Mononuclear cell (primary cell): ENCODE measurements at regions not wholly inside any gene's neighbourhood (a gene's known extent, or its start where the extent isn't known, plus 50 kb on each side); places are given as distances from the start of the nearest gene placed in this dataset.
"Not testable (repeated sequence)": the region's sequence is repeated elsewhere in the genome, so short reads cannot be mapped to it uniquely, and the experiment has no call there.

Experiments used
- H3K27me3 ChIP-seq: 2 replicates; pipeline ENCODE4 v1.6.0; 2011; ENCODE audit warnings: low read length, control low read depth; ENCODE audit not compliant: insufficient read depth
- H3K4me1 ChIP-seq: 2 replicates; pipeline ENCODE4 v1.5.1; 2011; ENCODE audit warnings: mild to moderate bottlenecking, low read length, control low read depth; ENCODE audit not compliant: insufficient read depth
- H3K4me3 ChIP-seq: 2 replicates; pipeline ENCODE4 v1.5.1; 2011; ENCODE audit warnings: mild to moderate bottlenecking, low read length, moderate library complexity
- H3K9me3 ChIP-seq: 2 replicates; pipeline ENCODE4 v1.5.1; 2011; ENCODE audit warnings: low read depth, mild to moderate bottlenecking, control low read depth, low read length

DNA sequence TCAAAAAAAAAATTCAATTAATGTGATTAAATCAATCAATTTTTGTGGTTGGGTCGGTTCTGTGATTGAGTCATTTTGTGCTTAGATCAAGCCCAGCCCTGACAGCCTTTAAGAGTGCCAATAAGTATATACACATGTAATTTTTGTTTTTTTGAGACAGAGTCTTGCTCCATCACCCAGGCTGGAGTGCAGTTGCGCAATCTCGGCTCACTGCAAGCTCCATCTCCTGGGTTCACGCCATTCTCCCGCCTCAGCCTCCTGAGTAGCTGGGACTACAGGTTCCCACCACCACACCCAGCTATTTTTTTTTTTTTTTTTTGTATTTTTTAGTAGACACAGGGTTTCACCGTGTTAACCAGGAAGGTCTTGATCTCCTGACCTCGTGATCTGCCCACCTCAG is 887.1 kb upstream of the ZNF722 start:
- H3K4me1 ChIP-seq, H3K4me3 ChIP-seq, H3K9me3 ChIP-seq, H3K27me3 ChIP-seq: not testable (repeated sequence)

DNA sequence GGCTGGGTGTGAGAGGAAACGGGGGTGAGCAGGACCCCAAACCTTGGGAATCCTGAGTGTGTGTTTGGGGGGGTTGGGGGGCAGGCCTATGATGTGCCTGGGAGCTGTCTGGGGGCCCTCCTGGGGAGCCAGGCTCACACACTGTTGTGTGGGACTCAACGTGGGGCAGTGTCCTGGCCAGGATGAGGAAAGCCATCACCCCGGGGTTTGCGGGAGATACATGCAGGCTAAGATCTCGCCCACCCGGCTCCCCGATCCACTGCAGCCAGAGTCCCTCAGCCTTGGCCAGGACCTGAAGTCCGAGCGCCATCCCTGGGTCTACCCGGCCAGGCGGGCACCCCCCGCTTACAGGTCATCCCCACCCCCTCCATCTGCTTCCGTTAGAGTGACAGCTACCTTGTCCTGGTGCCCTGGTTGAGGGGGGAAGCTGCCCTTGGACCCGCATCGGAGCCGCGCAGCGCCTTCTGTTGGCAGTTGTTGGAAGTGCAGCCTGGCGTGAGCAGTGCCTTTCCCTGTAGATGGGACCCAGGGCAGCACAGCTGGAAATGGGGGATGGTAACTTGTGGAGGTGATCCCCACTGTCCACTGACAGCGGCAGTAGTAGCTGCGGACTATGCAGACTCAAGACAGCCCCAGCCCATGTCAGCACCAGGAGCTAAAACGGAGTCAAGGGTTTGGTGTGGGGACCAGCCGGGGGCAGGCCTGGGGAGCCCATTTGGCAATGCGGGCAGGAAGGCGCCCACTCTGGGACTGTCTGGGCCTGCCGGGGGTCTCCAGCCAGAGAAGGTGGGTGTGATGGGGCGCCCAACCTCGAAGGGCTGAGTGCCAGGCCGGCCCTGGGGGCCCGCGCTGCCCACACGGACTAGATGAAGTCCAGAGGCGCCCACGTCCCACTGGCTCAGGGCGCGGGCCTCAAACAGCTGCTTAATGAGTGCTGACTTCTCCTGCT is 885.6 kb upstream of the ZNF722 start:
- H3K4me3 ChIP-seq, result no peak overlapping the region
- H3K9me3 ChIP-seq, result no peaks in the 10 kb centered on the region

DNA sequence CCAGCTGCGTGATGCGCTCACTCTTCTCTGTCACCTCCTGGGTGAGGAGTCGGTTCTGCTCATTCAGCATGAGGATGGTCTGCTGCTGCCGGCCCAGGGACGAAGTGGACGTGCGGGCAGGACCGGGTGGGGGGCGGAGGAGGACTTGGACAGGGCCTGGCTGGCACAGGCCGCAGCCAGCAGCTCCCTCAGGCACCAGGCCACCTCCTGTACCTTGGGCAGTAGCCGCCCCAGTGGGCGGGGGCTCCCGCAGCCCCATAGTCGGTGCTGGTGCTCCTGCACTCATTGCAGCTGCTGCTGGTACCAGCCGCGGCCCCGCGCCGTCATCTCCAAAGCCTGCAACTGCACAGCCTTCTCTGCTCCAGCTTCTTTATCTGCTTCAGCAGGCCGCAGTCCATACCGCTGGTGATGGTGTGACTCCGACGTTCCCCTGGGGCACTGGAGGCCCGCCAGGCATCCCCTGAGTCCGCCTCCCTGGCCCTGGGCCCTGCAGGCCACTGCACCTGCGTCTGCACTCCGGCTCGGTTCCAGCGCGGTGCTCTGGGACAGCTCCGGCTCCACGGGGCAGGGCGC is 884.9 kb upstream of the ZNF722 start:
- Histone ChIP-seq H3K9me3 (no peaks in the 10 kb centered on the region), H3K4me1 (no peaks in the 10 kb centered on the region), H3K4me3 (no peak overlapping the region), H3K27me3 (no peaks in the 10 kb centered on the region)

More for the DNA sequence above, 885.6 kb upstream of the ZNF722 start:
- H3K27me3 ChIP-seq, result no peaks in the 10 kb centered on the region
- H3K4me1 ChIP-seq, result no peaks in the 10 kb centered on the region

DNA sequence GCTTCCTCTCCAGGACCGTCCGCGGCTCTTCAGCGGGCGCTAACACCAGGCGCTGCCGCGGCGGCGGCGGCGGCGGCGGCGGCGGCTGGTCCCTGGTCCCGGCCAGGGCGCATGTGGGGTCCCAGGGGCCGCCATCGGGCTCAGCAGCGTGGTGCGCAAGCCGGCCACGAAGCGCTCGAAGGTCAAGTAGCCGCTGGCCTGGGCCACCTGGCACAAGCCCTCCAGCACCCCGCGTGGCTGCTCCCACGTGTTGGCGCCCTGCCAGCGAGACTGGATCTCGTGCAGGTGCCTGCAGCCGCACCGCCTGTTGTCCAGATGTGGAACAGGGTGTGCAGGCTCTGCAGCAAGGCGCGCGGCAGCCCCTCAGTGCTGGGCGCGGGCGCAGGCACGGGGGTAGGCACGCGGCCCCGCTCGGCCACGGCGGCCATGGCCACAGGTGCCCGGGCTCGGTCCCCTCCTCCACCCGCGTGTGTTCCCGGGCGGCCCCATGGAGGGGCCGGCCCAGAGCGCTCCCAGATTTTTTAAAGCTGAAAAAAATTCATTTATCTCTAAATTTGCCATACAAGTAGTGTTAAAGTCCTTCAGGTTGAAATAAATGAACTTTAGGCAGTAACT is 884.2 kb upstream of the ZNF722 start:
- H3K4me1 ChIP-seq, result no peaks in the 10 kb centered on the region

More for the DNA sequence above, 884.2 kb upstream of the ZNF722 start:
- H3K9me3 ChIP-seq, result no peaks in the 10 kb centered on the region
- H3K27me3 ChIP-seq, result no peaks in the 10 kb centered on the region
- no peak overlapping the region for H3K4me3 ChIP-seq
